ENCODE measurements at regions not wholly inside any gene's neighbourhood (a gene's known extent, or its start where the extent isn't known, plus 50 kb on each side); places are given as distances from the start of the nearest gene placed in this dataset.

GRCh38 chr12:94731733-94732360, 81.5 kb upstream of the TMCC3 start:
- Mint-ChIP-seq H3K36me3 (ENCODE audit: insufficient read depth) (peaks cover 1% of the 10 kb centered on the region), H3K27ac (peak overlapping the region; percentile 29), H3K4me1 (ENCODE audit: low read depth) (peaks cover 4% of the 10 kb centered on the region), H3K4me3 (ENCODE audit: low read depth) (no peak overlapping the region), H3K9me3 (ENCODE audit: low read depth) (peaks cover 12% of the 10 kb centered on the region), H3K27me3 (peaks cover 18% of the 10 kb centered on the region)
- DNase-seq (ENCODE audit: low spot score, unreplicated experiment), result no peak
- TF ChIP-seq CTCF (IDR thresholded peaks at IDR 0.05; ENCODE audit: unreplicated experiment), result no peak

DNA sequence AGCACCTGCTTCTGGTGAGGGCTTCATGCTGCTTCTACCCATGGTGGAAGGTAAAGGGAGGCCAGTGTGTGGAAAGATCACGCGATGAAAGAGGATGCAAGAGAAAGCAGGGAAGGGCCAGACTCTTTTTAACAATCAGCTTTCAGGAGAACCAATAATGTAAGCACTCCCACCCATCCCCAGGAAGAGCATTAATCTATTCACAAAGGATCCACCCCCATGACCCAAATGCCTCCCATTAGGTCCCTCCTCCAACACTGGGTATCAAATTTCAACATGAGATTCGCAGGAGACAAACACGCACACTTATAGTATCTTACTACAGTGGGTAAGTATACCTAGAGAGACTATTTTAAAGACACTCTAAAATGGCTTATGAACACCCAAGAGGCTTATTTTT, 80.5 kb upstream of the TMCC3 start:
- Mint-ChIP-seq H3K4me3 (ENCODE audit: low read depth) (no peak overlapping the region), H3K27ac (no peak overlapping the region), H3K27me3 (peaks cover 18% of the 10 kb centered on the region), H3K36me3 (ENCODE audit: insufficient read depth) (peaks cover 1% of the 10 kb centered on the region), H3K4me1 (ENCODE audit: low read depth) (peaks cover 6% of the 10 kb centered on the region), H3K9me3 (ENCODE audit: low read depth) (peaks cover 12% of the 10 kb centered on the region)
- no peak for DNase-seq (ENCODE audit: low spot score, unreplicated experiment)
- no peak for TF ChIP-seq CTCF (IDR thresholded peaks at IDR 0.05; ENCODE audit: unreplicated experiment)

GRCh38 chr12:94726236-94726835, 76.0 kb upstream of the TMCC3 start:
- DNase-seq (ENCODE audit: low spot score, unreplicated experiment), result no peak
- no peak for TF ChIP-seq CTCF (IDR thresholded peaks at IDR 0.05; ENCODE audit: unreplicated experiment)
- H3K36me3 Mint-ChIP-seq (ENCODE audit: insufficient read depth), result peaks cover 1% of the 10 kb centered on the region
- peaks cover 12% of the 10 kb centered on the region for H3K9me3 Mint-ChIP-seq (ENCODE audit: low read depth)
- no peak overlapping the region for H3K27ac Mint-ChIP-seq
- H3K4me3 Mint-ChIP-seq (ENCODE audit: low read depth), result no peak overlapping the region
- H3K27me3 Mint-ChIP-seq, result peaks cover 9% of the 10 kb centered on the region
- peaks cover 6% of the 10 kb centered on the region for H3K4me1 Mint-ChIP-seq (ENCODE audit: low read depth)

GRCh38 chr12:94725375-94726168, 75.2 kb upstream of the TMCC3 start:
- Mint-ChIP-seq H3K4me1 (ENCODE audit: low read depth) (peaks cover 2% of the 10 kb centered on the region), H3K36me3 (ENCODE audit: insufficient read depth) (peaks cover 1% of the 10 kb centered on the region), H3K27me3 (peaks cover 9% of the 10 kb centered on the region), H3K27ac (no peak overlapping the region), H3K4me3 (ENCODE audit: low read depth) (no peak overlapping the region), H3K9me3 (ENCODE audit: low read depth) (peaks cover 12% of the 10 kb centered on the region)
- peak; percentile 36 for TF ChIP-seq CTCF (IDR thresholded peaks at IDR 0.05; ENCODE audit: unreplicated experiment)
- DNase-seq (ENCODE audit: low spot score, unreplicated experiment), result no peak

DNA sequence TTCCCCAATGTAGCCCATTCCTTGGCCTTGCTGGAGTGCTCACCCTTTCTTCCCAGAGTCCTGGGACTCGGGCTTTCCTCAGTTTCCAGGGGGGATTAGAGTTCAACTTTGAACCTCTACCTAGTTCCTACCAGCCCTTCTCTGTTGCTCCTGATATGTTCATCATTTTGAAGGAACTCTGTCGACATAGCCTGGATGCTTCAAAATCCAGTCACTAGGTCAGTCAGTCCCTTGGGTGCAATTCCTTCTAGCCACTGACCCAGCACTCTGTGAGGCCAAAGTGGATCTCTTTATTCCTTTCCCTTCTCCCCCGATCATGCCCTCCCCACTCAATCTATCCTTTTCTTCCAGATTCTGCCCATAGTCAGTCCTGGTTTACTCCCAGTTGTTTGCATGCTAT, 72.3 kb upstream of the TMCC3 start:
- TF ChIP-seq CTCF (IDR thresholded peaks at IDR 0.05; ENCODE audit: unreplicated experiment), result no peak
- H3K9me3 Mint-ChIP-seq (ENCODE audit: low read depth), result peaks cover 7% of the 10 kb centered on the region
- H3K27ac Mint-ChIP-seq, result no peak overlapping the region
- DNase-seq (ENCODE audit: low spot score, unreplicated experiment), result no peak
- H3K27me3 Mint-ChIP-seq, result peaks cover 5% of the 10 kb centered on the region
- peaks cover 2% of the 10 kb centered on the region for H3K4me1 Mint-ChIP-seq (ENCODE audit: low read depth)
- H3K4me3 Mint-ChIP-seq (ENCODE audit: low read depth), result no peak overlapping the region
- H3K36me3 Mint-ChIP-seq (ENCODE audit: insufficient read depth), result no peaks in the 10 kb centered on the region
